K562 (cell line): ENCODE measurements at regions not wholly inside any gene's neighbourhood (a gene's known extent, or its start where the extent isn't known, plus 50 kb on each side); places are given as distances from the start of the nearest gene placed in this dataset.

Experiments used
- BMI1 ChIP-seq: fragments of 150-350 bp; IDR thresholded peaks from 2 replicates; pipeline ENCODE4 v1.6.1; 2014; ENCODE audit warnings: low read length
- BRCA1 ChIP-seq, 2 experiments: fragments of 450-650 bp in 1 of 2; sonication (generic) in 1 of 2; formaldehyde crosslinking in 1 of 2; IDR thresholded peaks; 2 replicates each; pipeline versions ENCODE4 v1.5.0 to v1.6.1; 2017 to 2020; ENCODE audit warnings: mild to moderate bottlenecking in 1 of 2, missing genetic modification reagents in 1 of 2
- CTCF ChIP-seq, 3 experiments: IDR thresholded peaks in 2 of 3; conservative IDR thresholded peaks in 1 of 3; 2 replicates each; pipeline ENCODE4 v1.5.1; 2011 to 2012; ENCODE audit warnings: low read length in 3 of 3, mild to moderate bottlenecking in 3 of 3, control low read depth in 2 of 3, improper control_type of control experiment in 1 of 3, inconsistent platforms in 1 of 3, low read depth in 1 of 3, mixed read lengths in 1 of 3, moderate library complexity in 1 of 3; ENCODE audit not compliant: insufficient read depth in 2 of 3
- EP300 ChIP-seq: IDR thresholded peaks from 2 replicates; pipeline ENCODE4 v1.6.1; 2012; ENCODE audit warnings: low read length, improper control_type of control experiment
- NFE2L1 ChIP-seq: fragments of 450-650 bp; IDR thresholded peaks from 2 replicates; pipeline ENCODE4 v1.6.1; 2016; ENCODE audit warnings: missing genetic modification characterization, low read depth, mild to moderate bottlenecking, missing compliant biosample characterization, moderate library complexity, borderline replicate concordance
- RUNX1 ChIP-seq: sonication (generic); IDR thresholded peaks from 2 replicates; pipeline ENCODE4 v1.6.1; 2016; ENCODE audit warnings: antibody characterized with exemption, low read depth
- SIRT6 ChIP-seq: IDR thresholded peaks from one replicate; pipeline ENCODE4 v1.6.1; 2012; ENCODE audit warnings: low read depth, mild to moderate bottlenecking, control low read depth, inconsistent platforms, low read length, moderate library complexity
- SRF ChIP-seq, 2 experiments: fragments of 250-450, 450-650 bp in 1 of 2; sonication (Bioruptor Pico) in 1 of 2; sonication (generic) in 1 of 2; formaldehyde crosslinking; IDR thresholded peaks; 2 replicates each; pipeline versions ENCODE4 v1.5.0 to v1.5.1; 2020 to 2022; ENCODE audit warnings: mild to moderate bottlenecking in 1 of 2, missing genetic modification reagents in 1 of 2
- ZBTB1 ChIP-seq: sonication (generic); formaldehyde crosslinking; IDR thresholded peaks from 2 replicates; pipeline ENCODE4 v1.8.1; 2023; ENCODE audit warnings: missing genetic modification reagents, low read depth, mild to moderate bottlenecking, borderline replicate concordance
- ZNF318 ChIP-seq, 2 experiments: fragments of 450-650 bp; IDR thresholded peaks; 2 replicates each; pipeline ENCODE4 v1.6.1; 2016; ENCODE audit warnings: mild to moderate bottlenecking in 2 of 2, borderline replicate concordance in 1 of 2, low read depth in 1 of 2, moderate library complexity in 1 of 2

GRCh38 chr7:79876848-79877252 is 257.8 kb upstream of the GNAI1 start:
- no peak for TF ChIP-seq ZNF318 (IDR thresholded peaks at IDR 0.05; ENCODE audit: borderline replicate concordance in 1 of 2, low read depth in 1 of 2)
- no peak for TF ChIP-seq ZBTB1 (CRISPR knock-in tag)
- no peak for TF ChIP-seq EP300
- no peak for TF ChIP-seq CTCF (IDR thresholded peaks at IDR 0.05 in 2 of 3, conservative IDR thresholded peaks at IDR 0.05 in 1 of 3; ENCODE audit: insufficient read depth in 2 of 3, low read depth in 1 of 3, low read length in 3 of 3)
- no peak for TF ChIP-seq BRCA1 (IDR thresholded peaks at IDR 0.05)
- no peak for TF ChIP-seq BRCA1 (CRISPR knock-in tag; IDR thresholded peaks at IDR 0.05)
- TF ChIP-seq RUNX1, result no peak
- TF ChIP-seq BMI1, result no peak
- TF ChIP-seq NFE2L1, result no peak
- TF ChIP-seq SIRT6, result no peak
- TF ChIP-seq SRF (CRISPR knock-in tag; IDR thresholded peaks at IDR 0.05), result no peak
